SK-N-SH (cell line): ENCODE measurements at regions not wholly inside any gene's neighbourhood (a gene's known extent, or its start where the extent isn't known, plus 50 kb on each side); places are given as distances from the start of the nearest gene placed in this dataset.

ENCODE experiments used
- CTCF ChIA-PET: fragments of 300-600, 350-600 bp; formaldehyde crosslinking; extraction: SDS; loops from one replicate; lab custom pipeline; 2021; lab: Yijun Ruan, JAX
- POLR2A ChIA-PET: fragments of 350-600 bp; sonication (Branson Sonifier 250); formaldehyde crosslinking; extraction: SDS; loops from one replicate; lab custom pipeline; 2020; ENCODE audit warnings: antibody characterized with exemption, inconsistent platforms; lab: Yijun Ruan, JAX
- DNase-seq: peaks from one replicate; pipeline ENCODE4 v3.0.0; 2012
- H2AFZ ChIP-seq: fragments of 200-600 bp; sonication (generic); 2 replicates; pipeline ENCODE4 v1.8.1; 2016; ENCODE audit warnings: antibody characterized with exemption, mild to moderate bottlenecking, low read depth
- H3F3A ChIP-seq: fragments of 200-600 bp; sonication (generic); replicated peaks from 2 replicates; pipeline ENCODE3; 2016; ENCODE audit warnings: antibody characterized with exemption, mild to moderate bottlenecking; ENCODE audit not compliant: insufficient read depth
- H3K27ac ChIP-seq, 2 experiments: fragments of 200-500 bp in 1 of 2; fragments of 200-600 bp in 1 of 2; sonication (Bioruptor generic) in 1 of 2; sonication (generic), shearing (Covaris generic) in 1 of 2; 2 replicates each; pipeline versions ENCODE4 v1.5.1 to v1.6.1; 2014 to 2016; ENCODE audit warnings: low read depth in 2 of 2, inconsistent platforms in 1 of 2, low read length in 1 of 2, mild to moderate bottlenecking in 1 of 2, mixed read lengths in 1 of 2
- H3K27me3 ChIP-seq: fragments of 200-600 bp; sonication (generic), shearing (Covaris generic); 2 replicates; pipeline ENCODE4 v1.6.1; 2016; ENCODE audit warnings: mixed run types; ENCODE audit not compliant: insufficient read depth
- H3K36me3 ChIP-seq, 2 experiments: fragments of 200-500 bp in 1 of 2; fragments of 200-600 bp in 1 of 2; sonication (Bioruptor generic) in 1 of 2; sonication (generic) in 1 of 2; replicated peaks in 1 of 2; 2 replicates each; pipeline versions ENCODE3 to v1.5.1; 2014 to 2016; ENCODE audit warnings: low read length in 1 of 2, mild to moderate bottlenecking in 1 of 2; ENCODE audit not compliant: insufficient read depth in 2 of 2, control insufficient read depth in 1 of 2
- H3K4me1 ChIP-seq, 2 experiments: fragments of 200-500 bp in 1 of 2; fragments of 200-600 bp in 1 of 2; sonication (Bioruptor generic) in 1 of 2; sonication (generic), shearing (Covaris generic) in 1 of 2; 2 replicates each; pipeline versions ENCODE4 v1.5.1 to v1.6.1; 2014 to 2016; ENCODE audit warnings: low read depth in 1 of 2, low read length in 1 of 2, mixed run types in 1 of 2; ENCODE audit not compliant: insufficient read depth in 2 of 2, control insufficient read depth in 1 of 2
- H3K4me2 ChIP-seq: fragments of 200-600 bp; sonication (generic), shearing (Covaris generic); 2 replicates; pipeline ENCODE4 v1.6.1; 2017; ENCODE audit warnings: mixed run types
- H3K4me3 ChIP-seq, 2 experiments: fragments of 200-500 bp in 1 of 2; fragments of 200-600 bp in 1 of 2; sonication (Bioruptor generic) in 1 of 2; sonication (generic), shearing (Covaris generic) in 1 of 2; 2 replicates each; pipeline versions ENCODE4 v1.5.1 to v1.8.1; 2014 to 2016; ENCODE audit warnings: low read depth in 2 of 2, inconsistent platforms in 1 of 2, low read length in 1 of 2, mild to moderate bottlenecking in 1 of 2, mixed read lengths in 1 of 2, moderate library complexity in 1 of 2
- H3K79me2 ChIP-seq: fragments of 200-600 bp; sonication (generic); 2 replicates; pipeline ENCODE4 v1.8.1; 2017; ENCODE audit warnings: mild to moderate bottlenecking; ENCODE audit not compliant: insufficient read depth
- H3K9ac ChIP-seq: fragments of 200-600 bp; sonication (generic); 2 replicates; pipeline ENCODE4 v1.6.1; 2017; ENCODE audit warnings: mixed run types
- H3K9me2 ChIP-seq: fragments of 200-600 bp; sonication (generic); 2 replicates; pipeline ENCODE4 v1.6.1; 2017; ENCODE audit warnings: mixed run types
- H3K9me3 ChIP-seq: fragments of 200-600 bp; sonication (generic); 2 replicates; pipeline ENCODE4 v1.6.1; 2017; ENCODE audit warnings: mixed run types, mild to moderate bottlenecking, moderate library complexity
- H4K20me1 ChIP-seq: fragments of 200-600 bp; sonication (generic); 2 replicates; pipeline ENCODE4 v1.6.1; 2017; ENCODE audit warnings: mild to moderate bottlenecking, mixed run types; ENCODE audit not compliant: insufficient read depth
- CTCF ChIP-seq: fragments of 200-600 bp; sonication (generic); IDR thresholded peaks from 2 replicates; pipeline ENCODE4 v1.6.1; 2017; ENCODE audit warnings: antibody characterized with exemption, mild to moderate bottlenecking, moderate library complexity
- EP300 ChIP-seq, 2 experiments: IDR thresholded peaks; 2 replicates each; pipeline versions ENCODE4 v1.4.0 to v1.6.1; 2012; ENCODE audit warnings: borderline replicate concordance in 1 of 2, low read depth in 1 of 2, low read length in 1 of 2
- FOSL2 ChIP-seq: IDR thresholded peaks from 2 replicates; pipeline ENCODE4 v1.4.0; 2012; ENCODE audit warnings: low read depth, mild to moderate bottlenecking, moderate library complexity, borderline replicate concordance
- FOXJ3 ChIP-seq: sonication (generic); formaldehyde crosslinking; IDR thresholded peaks from 2 replicates; pipeline ENCODE4 v1.5.1; 2020; ENCODE audit warnings: mild to moderate bottlenecking, missing genetic modification reagents
- GABPA ChIP-seq: IDR thresholded peaks from 2 replicates; pipeline ENCODE4 v1.4.0; 2012; ENCODE audit warnings: low read depth, mild to moderate bottlenecking
- JUND ChIP-seq: IDR thresholded peaks from 2 replicates; pipeline ENCODE4 v1.4.0; 2012
- MEF2A ChIP-seq: IDR thresholded peaks from 2 replicates; pipeline ENCODE4 v1.4.0; 2012; ENCODE audit warnings: low read depth, borderline replicate concordance
- NRF1 ChIP-seq: IDR thresholded peaks from 2 replicates; pipeline ENCODE4 v1.6.1; 2012; ENCODE audit warnings: low read depth, mild to moderate bottlenecking, low read length
- REST ChIP-seq: IDR thresholded peaks from 2 replicates; pipeline ENCODE4 v1.6.1; 2012; ENCODE audit warnings: mild to moderate bottlenecking, low read depth, low read length, moderate library complexity
- SMC3 ChIP-seq: IDR thresholded peaks from 2 replicates; pipeline ENCODE4 v1.6.1; 2012; ENCODE audit warnings: low read depth, low read length, improper control_type of control experiment
- ZBTB33 ChIP-seq: IDR thresholded peaks from 2 replicates; pipeline ENCODE4 v1.4.0; 2012; ENCODE audit warnings: low read depth, borderline replicate concordance
- WGBS: methylation state at CpG from one replicate; pipeline ENCODE4 v1.1.6; 2017; ENCODE audit warnings: low lambda C conversion rate; 5-methylcytosine and 5-hydroxymethylcytosine counted together

- Histone ChIP-seq H3K27me3 (no peaks in the 10 kb centered on the region), H3K79me2 (no peaks in the 10 kb centered on the region), H3K4me2 (no peak overlapping the region), H3K9ac (no peak overlapping the region), H3F3A (no peaks in the 10 kb centered on the region), H3K9me2 (no peaks in the 10 kb centered on the region), H3K4me1 (no peaks in the 10 kb centered on the region), H3K27ac (no peak overlapping the region), H3K9me3 (no peaks in the 10 kb centered on the region), H4K20me1 (no peaks in the 10 kb centered on the region), H3K36me3 (no peaks in the 10 kb centered on the region), H3K4me3 (no peak overlapping the region), H2AFZ (peak overlapping the region; percentile 24; the same call in 1 of the 2 replicates)
- no peak for TF ChIP-seq EP300 (IDR thresholded peaks at IDR 0.05; ENCODE audit: borderline replicate concordance in 1 of 2, low read depth in 1 of 2, low read length in 1 of 2)
- no peak for TF ChIP-seq SMC3
- no peak for TF ChIP-seq CTCF
- no peak for TF ChIP-seq REST
- no peak for TF ChIP-seq NRF1
- no peak for TF ChIP-seq FOXJ3 (CRISPR knock-in tag)
- TF ChIP-seq JUND, result no peak
- no peak for TF ChIP-seq MEF2A
- TF ChIP-seq ZBTB33, result no peak
- TF ChIP-seq FOSL2, result no peak
- no peak for TF ChIP-seq GABPA
- ChIA-PET CTCF (no interaction called here), POLR2A (no interaction called here)
- no peak for DNase-seq
- 84% methylated on average over 2 of the region's 2 CpGs for WGBS
These were observed 356.1 kb downstream of the SS18 start for GRCh38 chr18:25734336-25734735.
